ENCODE measurements at regions not wholly inside any gene's neighbourhood (a gene's known extent, or its start where the extent isn't known, plus 50 kb on each side); places are given as distances from the start of the nearest gene placed in this dataset.

GRCh38 chr3:150070271-150070670, 99.6 kb upstream of the PFN2 start:
- TF ChIP-seq CTCF (conservative IDR thresholded peaks at IDR 0.05) (no peak), ZFX (IDR thresholded peaks at IDR 0.05) (no peak)

Measured in C4-2B (cell line).